GM18867 (cell line): ENCODE measurements at regions not wholly inside any gene's neighbourhood (a gene's known extent, or its start where the extent isn't known, plus 50 kb on each side); places are given as distances from the start of the nearest gene placed in this dataset.
"Not testable (repeated sequence)": the region's sequence is repeated elsewhere in the genome, so short reads cannot be mapped to it uniquely, and the experiment has no call there.

Experiments
- ATAC-seq: cut with Tn5 transposase; IDR thresholded peaks from one replicate; pipeline ENCODE4 v1.9.1; 2021; ENCODE audit warnings: mild to moderate bottlenecking, moderate library complexity; ENCODE audit not compliant: unreplicated experiment

GRCh38 chr21:14688412-14688811, 142.3 kb upstream of the SAMSN1 start:
- peak; percentile 30 for ATAC-seq

- ATAC-seq: peak; percentile 56
Measured at GRCh38 chr21:14687268-14687625, 141.1 kb upstream of the SAMSN1 start.

- peak; percentile 61 for ATAC-seq
Measured at GRCh38 chr21:14686466-14687267, 140.6 kb upstream of the SAMSN1 start.

GRCh38 chr21:14685568-14685967, 139.5 kb upstream of the SAMSN1 start:
- ATAC-seq: peak; percentile 22

GRCh38 chr21:14684071-14684470, 138.0 kb upstream of the SAMSN1 start:
- peak; percentile 33 for ATAC-seq

DNA sequence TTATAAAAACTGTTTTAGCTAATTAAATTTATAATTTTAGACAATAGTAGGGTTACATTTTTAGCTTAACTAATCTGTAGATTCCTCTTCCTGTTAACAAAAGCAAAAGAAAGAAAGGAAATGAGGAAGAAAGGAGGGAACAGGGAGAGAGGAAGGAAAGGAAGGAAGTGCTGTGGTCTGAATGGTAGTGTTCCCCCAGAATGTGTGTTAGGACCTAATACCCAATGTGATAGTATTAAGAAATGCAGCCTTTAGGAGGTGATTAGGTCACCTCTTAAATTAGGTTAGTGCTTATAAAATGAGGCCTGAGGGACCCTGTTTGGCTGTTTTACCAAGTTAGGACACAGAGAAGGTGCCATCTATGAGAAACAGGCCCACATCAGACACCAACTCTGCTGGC, 136.9 kb upstream of the SAMSN1 start:
- no peak for ATAC-seq

DNA sequence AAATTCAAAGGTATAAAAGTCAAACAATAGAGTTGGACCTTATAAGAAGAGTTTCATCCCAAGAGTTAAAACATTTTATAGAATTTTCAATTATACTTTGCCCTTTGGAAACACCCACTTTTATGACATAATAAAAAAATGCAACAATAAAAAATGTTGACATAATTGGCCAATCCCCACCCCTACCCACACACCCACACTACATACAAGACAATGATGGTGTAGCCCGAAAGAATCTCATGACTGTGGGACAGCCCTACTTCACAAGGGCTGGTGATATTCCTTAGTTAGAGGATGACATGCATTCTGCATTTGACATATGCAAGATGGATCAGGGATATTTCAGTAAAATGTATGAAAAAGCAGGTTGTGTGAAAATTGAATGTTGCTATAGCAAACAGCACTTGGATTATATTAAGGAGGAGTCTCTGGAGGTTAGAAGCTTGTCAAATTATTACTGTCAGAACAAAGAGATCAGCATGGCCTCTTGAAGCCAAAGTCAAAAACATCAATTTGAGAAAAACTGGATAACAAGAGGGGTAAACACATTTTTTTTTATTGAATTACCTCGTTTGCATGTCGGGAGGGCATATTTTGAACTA, 133.0 kb upstream of the SAMSN1 start:
- ATAC-seq: no peak

GRCh38 chr21:14677639-14678179, 131.6 kb upstream of the SAMSN1 start:
- no peak for ATAC-seq

DNA sequence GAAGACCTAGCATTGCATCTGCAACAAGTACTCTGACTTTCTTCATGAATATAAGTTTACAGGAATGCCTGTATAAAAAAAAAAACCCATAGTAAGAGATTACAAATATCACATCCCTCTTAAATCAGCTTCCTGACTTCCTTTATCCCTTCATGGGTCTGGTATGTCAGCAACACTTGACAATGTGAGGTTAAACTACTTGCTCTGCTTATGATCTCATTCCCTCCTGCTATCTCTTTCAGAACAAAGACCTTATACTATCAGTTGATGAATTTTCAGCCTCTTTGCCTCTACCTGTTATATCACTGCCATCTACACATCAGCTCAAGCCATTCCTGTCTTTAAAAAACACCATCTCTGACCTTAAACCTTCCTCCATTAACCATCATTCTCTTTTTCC, 130.9 kb upstream of the SAMSN1 start:
- ATAC-seq: no peak

- peak; percentile 82 for ATAC-seq
Measured at GRCh38 chr21:14675774-14676530, 129.8 kb upstream of the SAMSN1 start.

DNA sequence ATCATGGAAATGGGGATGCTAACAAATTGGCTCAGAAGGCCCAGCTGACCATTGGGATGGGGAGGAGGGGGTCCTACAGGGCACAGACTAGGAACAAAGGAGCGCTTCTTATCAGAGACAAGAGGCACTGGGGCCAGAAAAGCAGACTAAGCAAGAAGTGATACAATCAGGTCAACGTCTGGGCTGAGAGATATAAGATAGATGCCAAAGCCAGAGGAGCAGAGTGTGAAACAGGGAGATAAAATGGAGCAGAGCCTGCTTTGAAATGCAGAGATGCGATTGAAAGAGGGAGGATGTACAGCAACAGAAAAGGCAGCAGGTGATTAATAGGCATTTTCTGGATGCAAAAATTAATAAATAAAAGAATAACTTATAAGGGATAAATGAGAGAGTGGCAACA, 127.5 kb upstream of the SAMSN1 start:
- ATAC-seq: no peak

DNA sequence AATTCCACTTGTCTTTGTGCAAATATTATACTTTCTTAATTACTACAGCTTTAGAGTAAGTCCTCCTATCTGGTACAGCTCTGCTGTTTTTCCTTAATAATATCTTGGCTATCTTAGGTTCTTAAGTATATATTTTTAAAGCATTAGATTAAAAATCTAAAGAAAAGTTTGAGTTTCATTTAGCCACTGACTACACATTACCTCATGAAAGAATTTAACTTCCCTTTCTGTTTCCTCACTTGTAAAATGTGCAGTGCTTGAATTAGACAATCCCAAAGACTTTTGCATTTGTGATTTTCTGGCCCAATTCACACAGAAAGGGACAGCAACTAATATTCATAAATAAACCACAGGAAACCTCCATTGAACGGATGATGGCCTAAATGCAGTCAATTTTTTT, 126.4 kb upstream of the SAMSN1 start:
- no peak for ATAC-seq

- ATAC-seq: no peak
Measured at GRCh38 chr21:14670409-14670808, 124.3 kb upstream of the SAMSN1 start.

DNA sequence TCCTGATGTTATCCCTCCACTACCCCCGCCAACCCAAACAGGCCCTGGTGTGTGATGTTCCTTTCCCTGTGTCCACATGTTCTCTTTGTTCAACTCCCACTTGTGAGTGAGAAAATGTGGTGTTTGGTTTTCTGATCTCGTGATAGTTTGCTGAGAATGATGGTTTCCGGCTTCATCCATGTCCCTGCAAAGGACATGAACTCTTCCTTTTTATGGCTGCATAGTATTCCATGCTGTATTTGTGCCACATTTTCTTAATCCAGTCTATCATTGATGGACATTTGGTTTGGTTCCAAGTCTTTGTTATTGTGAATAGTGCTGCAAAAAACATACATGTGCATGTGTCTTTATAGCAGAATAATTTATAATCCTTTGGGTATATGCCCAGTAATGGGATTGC, 123.0 kb upstream of the SAMSN1 start:
- ATAC-seq: not testable (repeated sequence)

- ATAC-seq: no peak
Measured at GRCh38 chr21:14657241-14658008, 111.3 kb upstream of the SAMSN1 start.

DNA sequence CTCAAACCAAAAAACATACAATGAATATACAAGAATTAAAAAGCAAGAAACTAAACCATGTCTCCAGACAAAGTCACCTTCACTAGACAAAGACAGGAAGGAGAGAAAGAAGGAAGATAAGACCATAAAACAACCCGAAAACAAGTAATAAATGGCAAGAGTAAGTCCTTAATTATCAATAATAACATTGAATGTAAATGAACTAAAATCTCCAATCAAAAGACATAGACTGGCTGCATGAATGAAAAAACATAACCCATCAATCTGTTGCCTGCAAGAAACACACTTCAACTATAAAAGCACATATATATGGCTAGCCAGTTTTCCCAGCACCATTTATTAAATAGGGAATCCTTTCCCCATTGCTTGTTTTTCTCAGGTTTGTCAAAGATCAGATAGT, 100.8 kb upstream of the SAMSN1 start:
- no peak for ATAC-seq

GRCh38 chr21:14645702-14646101, 99.6 kb upstream of the SAMSN1 start:
- ATAC-seq: no peak

GRCh38 chr21:14632359-14632758, 86.2 kb upstream of the SAMSN1 start:
- ATAC-seq: no peak

DNA sequence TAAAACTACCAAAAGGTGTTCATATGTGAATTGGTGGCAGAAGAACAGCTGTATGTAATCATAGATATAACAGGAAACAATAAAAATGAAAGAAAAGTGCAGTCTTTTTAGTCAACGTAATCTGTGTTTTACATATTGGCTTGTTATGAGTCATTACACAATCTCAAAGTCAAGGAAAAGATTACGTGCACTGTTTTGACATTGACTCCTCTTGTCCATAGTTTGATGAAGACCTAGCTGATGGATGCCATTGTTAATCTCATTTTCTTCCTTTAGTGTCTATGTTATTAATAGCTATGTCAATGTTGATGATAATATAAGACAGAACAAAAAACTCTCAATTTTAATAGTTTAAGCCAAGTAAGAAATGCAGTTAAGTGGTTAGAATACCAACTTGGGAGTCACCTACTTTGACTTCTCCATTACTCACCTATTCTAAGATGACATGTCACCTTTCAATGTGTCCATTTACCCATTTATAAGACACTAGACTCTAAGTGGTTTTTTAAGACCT, 84.5 kb upstream of the SAMSN1 start:
- ATAC-seq: peak; percentile 94

GRCh38 chr21:14629461-14629860, 83.3 kb upstream of the SAMSN1 start:
- ATAC-seq: no peak

DNA sequence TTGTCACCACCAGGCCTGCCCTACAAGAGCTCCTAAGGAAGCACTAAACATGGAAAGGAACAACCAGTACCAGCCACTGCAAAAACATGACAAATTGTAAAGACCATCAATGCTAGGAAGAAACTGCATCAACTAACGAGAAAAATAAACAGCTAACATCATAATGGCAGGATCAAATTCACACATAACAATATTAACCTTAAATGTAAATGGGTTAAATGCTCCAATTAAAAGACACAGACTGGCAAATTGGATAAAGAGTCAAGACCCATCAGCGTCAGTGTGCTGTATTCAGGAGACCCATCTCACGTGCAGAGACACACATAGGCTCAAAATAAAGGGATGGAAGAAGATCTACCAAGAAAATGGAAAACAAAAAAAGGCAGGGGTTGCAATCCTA, 77.0 kb upstream of the SAMSN1 start:
- not testable (repeated sequence) for ATAC-seq
